Lower lobe of right lung (tissue), 2 donors: ENCODE measurements at regions not wholly inside any gene's neighbourhood (a gene's known extent, or its start where the extent isn't known, plus 50 kb on each side); places are given as distances from the start of the nearest gene placed in this dataset.

Experiments
- ATAC-seq, 2 donors: fragments of 200-7000 bp; cut with Tn5 transposase; one replicate each; pipeline ENCODE4 v1.9.1; 2020 to 2022; ENCODE audit warnings: mild to moderate bottlenecking in 2 of 2, moderate library complexity in 2 of 2
- DNase-seq: peaks from one replicate; pipeline ENCODE4 v3.0.0-alpha.2; 2020
- H3K27ac ChIP-seq: fragments of 200-600 bp; one replicate; pipeline ENCODE4 v1.8.0; 2022
- H3K27me3 ChIP-seq: fragments of 200-600 bp; one replicate; pipeline ENCODE4 v1.8.0; 2022; ENCODE audit warnings: low read depth
- H3K36me3 ChIP-seq: fragments of 200-600 bp; one replicate; pipeline ENCODE4 v1.8.0; 2022; ENCODE audit warnings: mild to moderate bottlenecking
- H3K4me1 ChIP-seq: fragments of 200-600 bp; one replicate; pipeline ENCODE4 v1.8.0; 2022
- H3K4me3 ChIP-seq: fragments of 200-600 bp; one replicate; pipeline ENCODE4 v1.8.0; 2022; ENCODE audit warnings: mild to moderate bottlenecking
- H3K9me3 ChIP-seq: fragments of 200-600 bp; one replicate; pipeline ENCODE4 v1.8.0; 2022
- intact Hi-C: fragments of 100-400 bp; cut with DNase I; formaldehyde crosslinking; loops from one replicate; pipeline ENCODE4 v1.11.0; 2022
- TF ChIP-seq, protein P1 (sequence below): fragments of 200-600 bp; IDR thresholded peaks from one replicate; pipeline ENCODE4 v1.8.0; 2022; ENCODE audit warnings: antibody characterized with exemption, mild to moderate bottlenecking
- donor health status: DM: no; HTN: yes; CAD: no; lungs with severe emphysema.

GRCh38 chr10:78802866-78803265 lies 265.9 kb upstream of the ZMIZ1 start:
- TF ChIP-seq, protein P1, sequence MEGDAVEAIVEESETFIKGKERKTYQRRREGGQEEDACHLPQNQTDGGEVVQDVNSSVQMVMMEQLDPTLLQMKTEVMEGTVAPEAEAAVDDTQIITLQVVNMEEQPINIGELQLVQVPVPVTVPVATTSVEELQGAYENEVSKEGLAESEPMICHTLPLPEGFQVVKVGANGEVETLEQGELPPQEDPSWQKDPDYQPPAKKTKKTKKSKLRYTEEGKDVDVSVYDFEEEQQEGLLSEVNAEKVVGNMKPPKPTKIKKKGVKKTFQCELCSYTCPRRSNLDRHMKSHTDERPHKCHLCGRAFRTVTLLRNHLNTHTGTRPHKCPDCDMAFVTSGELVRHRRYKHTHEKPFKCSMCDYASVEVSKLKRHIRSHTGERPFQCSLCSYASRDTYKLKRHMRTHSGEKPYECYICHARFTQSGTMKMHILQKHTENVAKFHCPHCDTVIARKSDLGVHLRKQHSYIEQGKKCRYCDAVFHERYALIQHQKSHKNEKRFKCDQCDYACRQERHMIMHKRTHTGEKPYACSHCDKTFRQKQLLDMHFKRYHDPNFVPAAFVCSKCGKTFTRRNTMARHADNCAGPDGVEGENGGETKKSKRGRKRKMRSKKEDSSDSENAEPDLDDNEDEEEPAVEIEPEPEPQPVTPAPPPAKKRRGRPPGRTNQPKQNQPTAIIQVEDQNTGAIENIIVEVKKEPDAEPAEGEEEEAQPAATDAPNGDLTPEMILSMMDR, result no peak
- Histone ChIP-seq H3K4me1 (peaks cover 42% of the 10 kb centered on the region), H3K36me3 (no peaks in the 10 kb centered on the region), H3K9me3 (no peaks in the 10 kb centered on the region), H3K4me3 (no peak overlapping the region), H3K27me3 (no peaks in the 10 kb centered on the region), H3K27ac (peak overlapping the region; percentile 73)
- no peak for DNase-seq
- intact Hi-C loops, result no loop called here
- peak in 1 of 2 donors; percentile 25 for ATAC-seq

DNA sequence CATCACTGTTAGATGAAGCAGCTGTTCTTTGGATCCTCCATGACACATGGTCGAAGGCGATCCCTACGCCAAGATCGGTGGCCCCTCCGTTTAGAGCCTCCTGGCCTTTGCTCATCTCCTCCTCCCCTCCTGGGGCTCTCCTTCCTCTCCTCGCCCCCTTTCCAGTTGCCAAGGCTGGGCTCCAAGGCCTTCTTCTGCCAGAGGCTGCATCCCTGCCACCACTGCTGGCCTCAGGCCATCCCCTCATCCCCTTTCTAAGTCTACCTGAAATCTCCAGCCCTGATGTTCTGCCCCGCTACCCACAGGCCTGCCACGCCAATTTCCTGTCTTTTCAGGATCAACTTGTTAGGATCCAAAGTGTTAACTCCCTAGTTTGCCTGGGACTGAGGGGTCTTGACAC lies 265.1 kb upstream of the ZMIZ1 start:
- TF ChIP-seq, protein P1, result no peak
- H3K36me3 ChIP-seq, result no peaks in the 10 kb centered on the region
- peaks cover 42% of the 10 kb centered on the region for H3K4me1 ChIP-seq
- DNase-seq (no peak), ATAC-seq (no peak)
- H3K9me3 ChIP-seq, result no peaks in the 10 kb centered on the region
- intact Hi-C loops, result no loop called here
- no peak overlapping the region for H3K4me3 ChIP-seq
- H3K27me3 ChIP-seq, result no peaks in the 10 kb centered on the region
- H3K27ac ChIP-seq, result peak overlapping the region; percentile 73

DNA sequence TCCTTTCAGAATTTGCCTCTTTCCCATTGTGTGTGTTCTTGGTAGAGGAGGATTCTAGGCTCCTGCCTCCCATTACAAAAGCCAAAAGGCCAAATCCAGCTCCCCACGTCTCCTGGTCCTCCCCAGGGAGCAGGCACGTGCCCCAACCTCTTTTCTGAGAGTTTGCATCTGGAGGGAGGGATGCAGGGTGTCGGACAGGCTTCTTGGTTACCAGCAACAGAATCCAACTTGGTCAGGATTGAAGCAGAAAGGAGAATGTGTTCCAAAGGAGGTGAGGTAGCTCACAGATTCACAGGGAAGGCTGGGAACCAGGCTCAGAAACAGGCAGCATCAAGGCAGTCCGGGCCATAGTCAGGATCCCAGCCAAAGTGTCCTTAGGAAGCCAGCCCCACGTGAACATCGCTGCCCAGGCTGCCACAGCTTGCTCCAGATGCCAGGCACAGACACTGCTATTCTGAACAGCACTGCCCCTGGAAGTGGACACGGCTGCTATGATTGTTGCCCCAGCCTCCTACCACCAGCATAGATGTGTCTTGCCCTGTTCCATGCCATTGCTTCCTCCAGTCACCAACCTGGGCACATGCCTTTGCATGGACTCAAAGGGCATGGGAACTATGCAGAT lies 264.2 kb upstream of the ZMIZ1 start:
- H3K27me3 ChIP-seq, result no peaks in the 10 kb centered on the region
- H3K36me3 ChIP-seq, result no peaks in the 10 kb centered on the region
- H3K27ac ChIP-seq, result peak overlapping the region; percentile 73
- peaks cover 42% of the 10 kb centered on the region for H3K4me1 ChIP-seq
- ATAC-seq, result peak in 1 of 2 donors; percentile 2
- no peaks in the 10 kb centered on the region for H3K9me3 ChIP-seq
- intact Hi-C loops, result no loop called here
- TF ChIP-seq, protein P1, result no peak
- DNase-seq, result no peak
- H3K4me3 ChIP-seq, result no peak overlapping the region

DNA sequence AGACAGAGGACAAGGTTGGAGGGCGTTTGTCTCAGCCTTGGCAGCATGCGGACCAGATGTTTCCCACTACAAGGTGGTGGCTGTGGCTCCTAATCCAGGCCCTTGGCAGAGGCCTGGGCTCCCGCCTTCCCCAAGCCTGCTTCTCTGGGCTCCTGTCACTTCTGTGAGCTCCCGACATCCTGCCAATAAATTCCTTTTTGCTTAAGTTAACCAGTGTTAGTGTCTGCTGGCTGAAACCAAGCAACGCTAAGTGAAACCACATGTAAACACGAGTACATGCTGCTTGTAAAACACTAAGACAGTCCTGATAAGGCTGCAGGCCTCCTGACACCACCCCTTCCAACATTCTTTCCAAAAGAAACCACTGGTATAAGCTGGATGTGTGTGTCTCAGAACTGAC lies 263.6 kb upstream of the ZMIZ1 start:
- peak; percentile 58 for DNase-seq

GRCh38 chr10:78806681-78807221 lies 262.0 kb upstream of the ZMIZ1 start:
- TF ChIP-seq, protein P1, result no peak
- peak overlapping the region; percentile 2 for H3K27ac ChIP-seq
- H3K4me1 ChIP-seq, result peaks cover 38% of the 10 kb centered on the region

More for the DNA sequence above, 263.6 kb upstream of the ZMIZ1 start:
- H3K4me1 ChIP-seq, result peaks cover 42% of the 10 kb centered on the region
- peak overlapping the region; percentile 73 for H3K27ac ChIP-seq
- H3K36me3 ChIP-seq, result no peaks in the 10 kb centered on the region
- intact Hi-C loops, result no loop called here
- TF ChIP-seq, protein P1, result no peak
- no peaks in the 10 kb centered on the region for H3K9me3 ChIP-seq
- peak; percentile 90 to 94 for ATAC-seq
- H3K27me3 ChIP-seq, result no peaks in the 10 kb centered on the region
- H3K4me3 ChIP-seq, result no peak overlapping the region

More at GRCh38 chr10:78806681-78807221, 262.0 kb upstream of the ZMIZ1 start:
- DNase-seq (no peak), ATAC-seq (no peak)
- Histone ChIP-seq H3K9me3 (no peaks in the 10 kb centered on the region), H3K36me3 (no peaks in the 10 kb centered on the region), H3K27me3 (no peaks in the 10 kb centered on the region), H3K4me3 (no peak overlapping the region)
- intact Hi-C loops, result no loop called here
